T-helper 9 cell (primary cell): ENCODE measurements at regions not wholly inside any gene's neighbourhood (a gene's known extent, or its start where the extent isn't known, plus 50 kb on each side); places are given as distances from the start of the nearest gene placed in this dataset.

ENCODE experiments used
- DNase-seq: peaks from one replicate; pipeline ENCODE4 v3.0.0-alpha.2; 2020

- DNase-seq, result no peak
Observed at GRCh38 chr18:24741321-24741720, 280.9 kb downstream of the HRH4 start.

GRCh38 chr18:24741965-24742724, 281.7 kb downstream of the HRH4 start:
- no peak for DNase-seq

- no peak for DNase-seq
Observed at GRCh38 chr18:24754583-24755253, 294.3 kb downstream of the HRH4 start.

- no peak for DNase-seq
Observed at GRCh38 chr18:24756385-24756784, 295.9 kb downstream of the HRH4 start.

- no peak for DNase-seq
Observed at GRCh38 chr18:24757134-24757533, 296.7 kb downstream of the HRH4 start.

- no peak for DNase-seq
Observed at GRCh38 chr18:24761765-24762164, 301.3 kb downstream of the HRH4 start.

- DNase-seq, result no peak
Observed at GRCh38 chr18:24762511-24762910, 302.1 kb downstream of the HRH4 start.

- DNase-seq, result no peak
Observed at GRCh38 chr18:24763765-24764513, 303.5 kb downstream of the HRH4 start.

GRCh38 chr18:24764766-24765165, 304.3 kb downstream of the HRH4 start:
- no peak for DNase-seq

- no peak for DNase-seq
Observed at GRCh38 chr18:24766376-24766775, 305.9 kb downstream of the HRH4 start.

- no peak for DNase-seq
Observed at GRCh38 chr18:24770311-24771024, 310.0 kb downstream of the HRH4 start.

- DNase-seq, result no peak
Observed at GRCh38 chr18:24771300-24771699, 310.9 kb downstream of the HRH4 start.

GRCh38 chr18:24773101-24773500, 312.7 kb downstream of the HRH4 start:
- DNase-seq, result no peak

GRCh38 chr18:24776019-24776418, 315.6 kb downstream of the HRH4 start:
- DNase-seq, result no peak

GRCh38 chr18:24778810-24779418, 318.5 kb downstream of the HRH4 start:
- DNase-seq, result no peak

GRCh38 chr18:24782566-24782965, 322.1 kb downstream of the HRH4 start:
- DNase-seq, result no peak

- no peak for DNase-seq
Observed at GRCh38 chr18:24785019-24785418, 324.6 kb downstream of the HRH4 start.

GRCh38 chr18:24786027-24786426, 325.6 kb downstream of the HRH4 start:
- no peak for DNase-seq

GRCh38 chr18:24790347-24790746, 329.9 kb downstream of the HRH4 start:
- DNase-seq, result no peak

- DNase-seq, result no peak
Observed at GRCh38 chr18:24791751-24792545, 331.5 kb downstream of the HRH4 start.

GRCh38 chr18:24793742-24794141, 333.3 kb downstream of the HRH4 start:
- no peak for DNase-seq

- DNase-seq, result no peak
Observed at GRCh38 chr18:24795129-24795528, 334.7 kb downstream of the HRH4 start.
